Upper lobe of left lung (tissue), 4 donors: ENCODE measurements at regions not wholly inside any gene's neighbourhood (a gene's known extent, or its start where the extent isn't known, plus 50 kb on each side); places are given as distances from the start of the nearest gene placed in this dataset.

Source experiments
- CTCF ChIP-seq, 6 experiments: fragments of 450-650 bp in 4 of 6; fragments of 200-600 bp in 2 of 6; sonication (generic) in 2 of 6; IDR thresholded peaks; one replicate each; pipeline ENCODE4 v1.5.1; 2016 to 2019; ENCODE audit warnings: antibody characterized with exemption in 6 of 6
- POLR2A ChIP-seq, 4 donors: fragments of 450-650 bp; IDR thresholded peaks; one replicate each; pipeline ENCODE4 v1.5.1; 2016 to 2017; ENCODE audit warnings: antibody characterized with exemption in 4 of 4, mild to moderate bottlenecking in 2 of 4
- POLR2AphosphoS5 ChIP-seq, 2 donors: sonication (generic); formaldehyde crosslinking; IDR thresholded peaks; one replicate each; pipeline ENCODE4 v1.5.1; 2017; ENCODE audit warnings: antibody characterized with exemption in 2 of 2

- TF ChIP-seq CTCF (IDR thresholded peaks at IDR 0.05) (no peak), POLR2A (IDR thresholded peaks at IDR 0.05) (no peak), POLR2AphosphoS5 (IDR thresholded peaks at IDR 0.05) (no peak)
Measured at GRCh38 chr15:91413142-91413541, 313.1 kb downstream of the SV2B start.
